Sciatic nerve (tissue), 2 donors: ENCODE measurements at regions not wholly inside any gene's neighbourhood (a gene's known extent, or its start where the extent isn't known, plus 50 kb on each side); places are given as distances from the start of the nearest gene placed in this dataset.

Experiments used
- ATAC-seq: fragments of 200-7000 bp; cut with Tn5 transposase; one replicate; pipeline ENCODE4 v1.9.1; 2020; ENCODE audit warnings: mild to moderate bottlenecking, moderate library complexity
- DNase-seq: peaks from one replicate; pipeline ENCODE4 v3.0.0-alpha.2; 2020; ENCODE audit warnings: low spot score
- intact Hi-C: fragments of 100-400 bp; cut with DNase I; formaldehyde crosslinking; loops from one replicate; pipeline ENCODE4 v1.14.2; 2022
- donor health status: DM: no; HTN: no; CAD: no.
- donor health status: DM: no; HTN: no; CAD: no.

- DNase-seq: no peak
- no peak for ATAC-seq
- intact Hi-C loops: no loop called here
Measured at GRCh38 chr2:12863937-12864336, 147.2 kb downstream of the TRIB2 start.

GRCh38 chr2:12867631-12868287 is 151.0 kb downstream of the TRIB2 start:
- DNase-seq (no peak), ATAC-seq (no peak)
- intact Hi-C loops: no loop called here

GRCh38 chr2:12870692-12871091 is 154.0 kb downstream of the TRIB2 start:
- intact Hi-C loops: no loop called here
- peak; percentile 56 for ATAC-seq
- no peak for DNase-seq

- no peak for DNase-seq
- ATAC-seq: no peak
- intact Hi-C loops: no loop called here
Measured at GRCh38 chr2:12871694-12872315, 155.1 kb downstream of the TRIB2 start.

- DNase-seq: no peak
- intact Hi-C loops: no loop called here
- ATAC-seq: no peak
Measured at GRCh38 chr2:12877761-12878160, 161.0 kb downstream of the TRIB2 start.

GRCh38 chr2:12879649-12880048 is 162.9 kb downstream of the TRIB2 start:
- intact Hi-C loops: no loop called here
- no peak for DNase-seq
- ATAC-seq: no peak

GRCh38 chr2:12881952-12882351 is 165.2 kb downstream of the TRIB2 start:
- DNase-seq (no peak), ATAC-seq (no peak)
- intact Hi-C loops: no loop called here

GRCh38 chr2:12882393-12882792 is 165.7 kb downstream of the TRIB2 start:
- DNase-seq: no peak
- intact Hi-C loops: no loop called here
- no peak for ATAC-seq

- no peak for ATAC-seq
- no peak for DNase-seq
- intact Hi-C loops: no loop called here
Measured at GRCh38 chr2:12883906-12884305, 167.2 kb downstream of the TRIB2 start.

GRCh38 chr2:12884713-12885282 is 168.1 kb downstream of the TRIB2 start:
- ATAC-seq: peak; percentile 66
- intact Hi-C loops: no loop called here
- DNase-seq: no peak

GRCh38 chr2:12890066-12890465 is 173.3 kb downstream of the TRIB2 start:
- intact Hi-C loops: no loop called here
- no peak for ATAC-seq
- DNase-seq: no peak

- DNase-seq (no peak), ATAC-seq (no peak)
- intact Hi-C loops: no loop called here
Measured at GRCh38 chr2:12890481-12890991, 173.8 kb downstream of the TRIB2 start.

- intact Hi-C loops: no loop called here
- ATAC-seq (no peak), DNase-seq (no peak)
Measured at GRCh38 chr2:12895017-12895416, 178.3 kb downstream of the TRIB2 start.

GRCh38 chr2:12896318-12896982 is 179.7 kb downstream of the TRIB2 start:
- ATAC-seq (peak; percentile 89), DNase-seq (no peak)
- intact Hi-C loops: no loop called here

GRCh38 chr2:12897181-12897580 is 180.4 kb downstream of the TRIB2 start:
- intact Hi-C loops: no loop called here
- no peak for DNase-seq
- ATAC-seq: peak; percentile 36

GRCh38 chr2:12903272-12903671 is 186.5 kb downstream of the TRIB2 start:
- ATAC-seq: no peak
- intact Hi-C loops: no loop called here

GRCh38 chr2:12910431-12910830 is 193.7 kb downstream of the TRIB2 start:
- ATAC-seq (no peak), DNase-seq (no peak)
- intact Hi-C loops: no loop called here

More at GRCh38 chr2:12903272-12903671, 186.5 kb downstream of the TRIB2 start:
- no peak for DNase-seq

- intact Hi-C loops: no loop called here
- DNase-seq: no peak
- no peak for ATAC-seq
Measured at GRCh38 chr2:12915787-12916186, 199.1 kb downstream of the TRIB2 start.

GRCh38 chr2:12918138-12918834 is 201.6 kb downstream of the TRIB2 start:
- no peak for DNase-seq
- intact Hi-C loops: no loop called here
- peak; percentile 80 for ATAC-seq
